Sigmoid colon (tissue), 4 donors: ENCODE measurements at regions not wholly inside any gene's neighbourhood (a gene's known extent, or its start where the extent isn't known, plus 50 kb on each side); places are given as distances from the start of the nearest gene placed in this dataset.

Source experiments
- CTCF ChIP-seq, 4 experiments: fragments of 450-650 bp in 3 of 4; fragments of 200-600 bp in 1 of 4; IDR thresholded peaks; one replicate each; pipeline ENCODE4 v1.5.1; 2016 to 2019; ENCODE audit warnings: antibody characterized with exemption in 4 of 4, mild to moderate bottlenecking in 3 of 4, moderate library complexity in 2 of 4
- EP300 ChIP-seq, 4 donors: sonication (generic); formaldehyde crosslinking; IDR thresholded peaks; one replicate each; pipeline ENCODE4 v1.6.1; 2017; ENCODE audit warnings: antibody characterized with exemption in 4 of 4
- POLR2A ChIP-seq, 2 donors: fragments of 450-650 bp; IDR thresholded peaks; one replicate each; pipeline ENCODE4 v1.6.1; 2016; ENCODE audit warnings: antibody characterized with exemption in 2 of 2, mild to moderate bottlenecking in 2 of 2, moderate library complexity in 2 of 2

- TF ChIP-seq CTCF (IDR thresholded peaks at IDR 0.05), result no peak
- no peak for TF ChIP-seq EP300 (IDR thresholded peaks at IDR 0.05)
- no peak for TF ChIP-seq POLR2A (IDR thresholded peaks at IDR 0.05)
These were observed 125.1 kb upstream of the LYZL1 start for GRCh38 chr10:29163746-29164145.
